Esophagus mucosa (tissue), 1 donor: ENCODE measurements at regions not wholly inside any gene's neighbourhood (a gene's known extent, or its start where the extent isn't known, plus 50 kb on each side); places are given as distances from the start of the nearest gene placed in this dataset.
"Not testable (repeated sequence)": the region's sequence is repeated elsewhere in the genome, so short reads cannot be mapped to it uniquely, and the experiment has no call there.

Source experiments
- ATAC-seq: fragments of 200-7000 bp; cut with Tn5 transposase; one replicate; pipeline ENCODE4 v1.9.1; 2020
- donor health status: DM: yes; HTN: yes; CAD: no.

GRCh38 chr3:18533039-18533438 is 107.9 kb upstream of the SATB1 start:
- no peak for ATAC-seq

DNA sequence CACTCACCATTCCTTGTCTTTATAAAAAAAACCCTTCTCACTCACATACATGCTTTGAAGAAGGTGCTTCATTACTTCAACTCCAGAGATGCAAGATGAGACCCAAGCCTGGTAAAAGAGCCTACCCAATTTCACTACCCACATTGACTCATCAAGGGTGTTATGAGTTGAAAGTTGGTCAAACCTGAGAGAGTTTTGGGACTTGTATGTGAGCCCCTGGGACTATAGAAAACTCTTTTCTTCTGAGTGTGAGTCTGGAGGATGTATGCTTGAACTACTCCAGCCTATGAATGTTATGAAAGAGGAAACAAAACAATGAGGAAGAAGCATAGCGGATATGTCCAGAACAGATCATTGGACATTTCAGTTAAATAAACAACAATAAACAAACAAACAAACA is 106.5 kb upstream of the SATB1 start:
- no peak for ATAC-seq

- no peak for ATAC-seq
These were observed 104.5 kb upstream of the SATB1 start for GRCh38 chr3:18529631-18530030.

DNA sequence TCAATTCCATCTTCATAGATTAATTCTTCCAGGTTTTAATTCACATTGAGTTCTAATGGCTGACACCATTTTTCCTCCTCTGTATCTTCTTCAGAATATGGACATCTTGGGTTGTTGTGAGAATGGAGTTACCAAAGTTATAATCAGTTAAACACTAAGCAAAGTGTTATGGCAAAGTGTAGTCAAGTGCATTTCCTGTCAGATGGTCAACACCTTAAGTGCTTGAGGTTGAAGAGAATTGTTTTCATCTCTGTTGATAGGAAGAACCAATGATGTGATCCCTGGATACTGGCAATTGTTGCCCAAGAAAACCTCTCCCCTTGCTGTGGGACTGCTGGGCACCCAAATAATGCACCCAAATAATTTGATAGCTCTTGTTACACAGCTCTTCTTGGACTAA is 102.6 kb upstream of the SATB1 start:
- no peak for ATAC-seq

DNA sequence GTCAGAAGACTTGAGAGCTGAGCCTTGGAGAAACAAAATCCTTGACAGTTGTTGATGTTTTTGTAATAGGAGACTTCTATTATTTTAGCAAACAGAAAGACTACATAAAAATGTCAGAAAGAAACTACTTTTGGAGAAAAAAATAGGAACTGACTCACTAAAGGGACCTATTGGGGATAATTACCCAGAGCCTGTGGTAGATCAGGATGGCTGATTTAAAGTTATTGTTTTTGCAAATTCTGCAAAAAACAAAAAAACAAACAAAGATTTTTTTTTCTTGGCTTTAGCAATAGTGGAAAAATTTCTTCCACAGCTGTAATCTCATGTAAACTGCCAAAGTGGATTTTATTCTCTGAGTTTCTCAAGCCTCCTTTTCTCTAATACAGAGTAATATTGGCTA is 101.5 kb upstream of the SATB1 start:
- no peak for ATAC-seq

DNA sequence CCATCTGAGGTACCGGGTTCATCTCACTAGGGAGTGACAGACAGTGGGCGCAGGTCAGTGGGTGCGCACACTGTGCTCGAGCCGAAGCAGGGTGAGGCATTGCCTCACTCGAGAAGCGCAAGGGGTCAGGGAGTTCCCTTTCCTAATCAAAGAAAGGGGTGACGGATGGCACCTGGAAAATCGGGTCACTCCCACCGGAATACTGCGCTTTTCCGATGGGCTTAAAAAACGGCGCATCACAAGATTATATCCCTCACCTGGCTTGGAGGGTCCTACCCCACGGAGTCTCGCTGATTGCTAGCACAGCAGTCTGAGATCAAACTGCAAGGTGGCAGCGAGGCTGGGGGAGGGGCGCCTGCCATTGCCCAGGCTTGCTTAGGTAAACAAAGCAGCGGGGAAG is 91.0 kb upstream of the SATB1 start:
- ATAC-seq = not testable (repeated sequence)

DNA sequence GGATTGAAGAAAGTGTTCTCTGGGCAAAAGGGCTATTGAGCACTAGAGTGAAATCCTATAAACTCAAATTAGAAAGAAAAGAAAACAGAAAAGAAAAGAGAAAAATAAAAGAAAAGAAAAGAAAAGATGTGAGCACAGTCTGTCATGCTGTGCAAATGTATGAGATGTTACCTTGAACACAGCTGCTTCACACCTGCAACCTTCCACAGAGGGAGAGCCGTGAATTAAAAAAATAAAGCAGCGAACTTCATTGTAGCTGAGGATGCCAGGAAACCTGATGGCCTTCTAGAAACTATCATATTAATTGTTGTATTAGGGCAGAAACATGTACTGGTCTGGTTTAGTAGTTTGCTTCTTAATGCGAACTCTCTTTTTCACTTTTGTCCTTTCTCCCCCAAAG is 88.0 kb upstream of the SATB1 start:
- ATAC-seq = no peak

GRCh38 chr3:18512007-18512406 is 86.9 kb upstream of the SATB1 start:
- ATAC-seq = no peak

- ATAC-seq = no peak
These were observed 85.8 kb upstream of the SATB1 start for GRCh38 chr3:18510947-18511346.

DNA sequence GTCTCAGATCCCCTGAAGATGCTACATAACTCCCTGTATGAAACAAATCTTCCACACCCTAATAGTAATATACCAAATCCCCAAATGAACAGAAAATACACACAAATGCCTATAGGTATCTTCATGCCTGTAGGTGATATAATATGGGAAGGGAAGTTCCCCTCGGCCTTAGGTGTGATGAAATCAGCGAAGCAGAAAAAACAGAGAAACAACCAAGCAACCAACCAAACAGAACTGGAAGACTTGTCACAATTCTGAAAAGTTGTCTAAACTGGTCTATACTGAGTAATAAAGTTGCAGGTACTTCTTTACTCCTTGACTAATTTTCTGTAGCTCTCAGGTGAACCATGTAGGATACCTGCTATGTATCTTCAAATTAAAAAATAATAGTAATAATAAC is 82.2 kb upstream of the SATB1 start:
- ATAC-seq = no peak

DNA sequence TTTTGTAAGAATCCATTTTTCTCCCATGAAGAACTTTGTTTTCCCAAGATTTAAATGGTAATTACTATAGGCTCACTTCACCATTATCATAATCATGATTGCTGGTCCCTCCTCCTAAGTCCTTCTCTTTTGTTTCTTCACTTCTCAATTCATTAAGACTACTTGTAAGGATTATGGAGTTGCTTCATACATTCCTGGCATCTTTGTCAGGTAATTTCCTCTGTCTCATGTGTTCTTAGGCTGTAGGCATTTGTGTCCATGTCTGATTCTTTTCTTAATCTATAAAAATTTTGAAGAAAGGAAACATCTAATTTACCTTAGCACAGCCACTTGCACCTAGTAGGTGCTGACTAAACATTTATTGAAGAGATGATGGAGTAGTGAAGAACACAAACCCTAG is 79.9 kb upstream of the SATB1 start:
- ATAC-seq = no peak

DNA sequence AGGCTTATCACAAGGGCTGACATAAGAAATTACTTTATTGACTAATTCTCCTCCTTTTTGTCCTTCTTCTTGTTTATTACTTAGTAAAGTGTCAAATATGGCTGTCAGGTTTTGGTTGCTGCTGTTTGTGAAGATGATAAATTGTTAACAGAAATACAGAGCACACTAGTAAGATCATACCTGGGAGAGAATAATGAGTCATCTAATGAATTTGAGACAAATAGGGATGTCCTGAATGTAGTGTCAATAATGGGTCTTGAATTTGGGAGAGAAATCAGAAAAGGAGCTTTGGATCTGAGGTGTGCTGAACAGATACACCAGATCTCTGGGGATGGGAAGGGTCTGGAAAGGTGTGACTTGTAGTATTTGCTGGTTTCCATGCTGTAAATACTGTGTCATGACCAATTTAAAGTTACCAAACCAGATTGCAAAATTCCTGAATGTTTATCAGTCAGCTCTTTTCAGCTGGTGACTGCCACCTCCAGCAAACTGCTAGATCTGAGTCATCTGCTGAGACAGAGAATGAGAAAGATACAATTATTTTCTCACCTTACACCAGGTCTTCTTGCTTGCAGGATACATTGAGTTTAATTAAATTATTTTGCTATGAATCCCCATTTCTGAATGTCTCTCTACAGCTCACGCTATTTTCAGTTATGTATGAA is 76.7 kb upstream of the SATB1 start:
- ATAC-seq = peak; percentile 63

DNA sequence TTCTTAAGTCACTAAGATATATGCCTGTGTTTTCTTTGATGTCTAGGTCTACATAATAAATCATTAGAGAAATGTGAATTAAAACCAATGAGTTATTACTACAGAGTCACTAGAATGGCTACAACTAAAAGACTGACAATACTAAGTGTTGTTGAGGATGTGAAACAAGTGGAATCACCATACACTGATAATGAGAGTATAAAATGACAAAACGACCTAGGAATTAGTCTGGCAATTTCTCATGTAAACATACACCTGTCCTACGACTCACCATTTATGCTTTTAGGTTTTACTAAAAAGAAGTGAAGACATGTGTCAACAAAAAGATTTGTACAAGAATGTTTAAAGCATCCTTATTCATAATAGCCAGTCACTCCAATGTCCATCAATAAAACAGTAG is 75.2 kb upstream of the SATB1 start:
- ATAC-seq = no peak

GRCh38 chr3:18499301-18499700 is 74.2 kb upstream of the SATB1 start:
- ATAC-seq = peak; percentile 55

- no peak for ATAC-seq
These were observed 69.1 kb upstream of the SATB1 start for GRCh38 chr3:18494251-18494650.

- ATAC-seq = no peak
These were observed 64.8 kb upstream of the SATB1 start for GRCh38 chr3:18489939-18490338.

DNA sequence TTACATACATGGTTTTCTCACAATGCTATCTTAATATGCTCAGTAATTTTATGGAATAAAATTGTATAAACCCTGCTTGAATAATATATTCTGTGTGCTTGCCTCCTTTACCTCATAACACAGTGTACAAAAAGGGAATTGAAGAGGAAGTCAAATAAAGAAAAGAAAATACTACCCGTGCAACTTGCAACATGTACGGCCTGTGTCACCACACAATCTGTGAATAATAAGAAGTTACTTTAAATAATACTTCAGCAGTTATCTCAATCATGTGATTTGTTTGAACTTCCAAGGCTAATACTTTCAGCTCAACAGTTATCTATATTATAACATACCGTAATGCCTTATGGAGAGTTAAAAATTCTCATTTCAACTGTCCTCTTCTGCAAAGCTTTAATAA is 58.1 kb upstream of the SATB1 start:
- no peak for ATAC-seq

DNA sequence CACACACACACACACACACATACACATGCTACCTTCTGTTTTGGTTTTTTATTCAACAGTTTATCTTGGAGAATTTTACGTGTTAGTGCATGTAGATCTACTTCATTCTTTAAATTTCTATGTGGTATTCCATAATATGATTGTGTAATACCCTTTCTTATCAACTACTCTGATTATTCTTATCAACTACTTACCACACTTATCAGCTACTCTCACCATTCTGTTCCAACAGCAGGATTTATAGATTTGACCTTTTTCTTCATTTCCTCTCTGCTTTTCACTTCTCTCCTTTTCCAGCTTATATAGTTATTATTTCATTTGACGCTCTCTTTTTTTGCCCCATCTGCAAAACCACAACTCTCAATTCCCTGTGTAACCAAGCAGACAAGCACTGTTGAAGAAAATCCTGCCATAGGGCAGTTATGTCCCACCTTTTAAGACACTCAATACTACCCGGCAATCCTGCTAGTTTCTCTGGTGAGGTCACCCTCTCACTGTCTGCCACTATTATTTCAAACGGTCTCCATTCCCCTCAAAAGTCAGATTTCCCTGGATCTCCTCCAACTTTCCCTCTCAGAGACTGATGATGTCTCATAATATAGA is 56.9 kb upstream of the SATB1 start:
- ATAC-seq = no peak

DNA sequence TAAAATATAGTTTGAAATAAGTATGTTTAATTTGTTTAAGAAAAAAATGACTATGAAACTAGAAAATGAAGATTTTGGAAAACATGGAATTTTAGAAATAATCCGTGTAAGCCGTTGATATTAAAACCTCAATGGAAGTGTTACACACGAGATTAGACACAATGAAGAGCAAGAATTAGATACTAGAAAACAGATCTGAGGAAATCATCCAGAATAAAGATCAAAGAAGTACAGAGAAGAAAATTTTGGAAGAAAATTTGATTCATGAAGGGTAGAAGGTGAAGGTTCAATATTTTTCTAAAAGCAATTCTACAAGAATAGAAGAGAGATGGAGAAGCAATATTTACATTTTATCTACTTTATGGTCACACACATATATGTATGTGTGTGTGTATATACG is 52.5 kb upstream of the SATB1 start:
- ATAC-seq = no peak
